OCI-LY3 (cell line): ENCODE measurements at regions not wholly inside any gene's neighbourhood (a gene's known extent, or its start where the extent isn't known, plus 50 kb on each side); places are given as distances from the start of the nearest gene placed in this dataset.

Experiments used
- H2AFZ ChIP-seq: fragments of 200-600, 300-600 bp; shearing (Covaris generic); 2 replicates; pipeline ENCODE4 v1.6.0; 2014; ENCODE audit warnings: antibody characterized with exemption, low read depth, low read length
- H3K27ac ChIP-seq: fragments of 200-600, 300-600 bp; sonication (generic); 2 replicates; pipeline ENCODE4 v1.5.1; 2014; ENCODE audit warnings: mild to moderate bottlenecking, low read length, moderate library complexity, mixed read lengths
- H3K27me3 ChIP-seq: fragments of 200-600, 300-600 bp; sonication (generic); 2 replicates; pipeline ENCODE4 v1.6.1; 2014; ENCODE audit warnings: low read depth, low read length, mixed read lengths
- H3K36me3 ChIP-seq: fragments of 200-600, 300-600 bp; sonication (generic); replicated peaks from 2 replicates; pipeline ENCODE3; 2014; ENCODE audit warnings: low read depth, low read length, mixed read lengths
- H3K4me1 ChIP-seq: fragments of 300-600, 200-600 bp; sonication (generic); 2 replicates; pipeline ENCODE4 v1.6.1; 2014; ENCODE audit warnings: low read length, mixed read lengths
- H3K4me2 ChIP-seq: fragments of 200-600, 300-600 bp; sonication (generic); 2 replicates; pipeline ENCODE4 v1.6.1; 2014; ENCODE audit warnings: low read length, mixed read lengths
- H3K4me3 ChIP-seq: fragments of 300-600, 200-600 bp; sonication (generic); 2 replicates; pipeline ENCODE4 v1.5.1; 2014; ENCODE audit warnings: antibody characterized with exemption, mild to moderate bottlenecking, low read length, moderate library complexity
- H3K79me2 ChIP-seq: fragments of 300-600, 200-600 bp; shearing (Covaris generic); 2 replicates; pipeline ENCODE4 v1.6.1; 2014; ENCODE audit warnings: mild to moderate bottlenecking, low read length, mixed read lengths
- H3K9ac ChIP-seq: fragments of 300-600, 200-600 bp; shearing (Covaris generic); 2 replicates; pipeline ENCODE4 v1.6.0; 2014; ENCODE audit warnings: mild to moderate bottlenecking, low read length, moderate library complexity
- H3K9me3 ChIP-seq: fragments of 200-600, 300-600 bp; shearing (Covaris generic); 2 replicates; pipeline ENCODE4 v1.6.1; 2014; ENCODE audit warnings: low read length, mixed read lengths; ENCODE audit not compliant: insufficient read depth
- H4K20me1 ChIP-seq: fragments of 200-600, 300-600 bp; sonication (generic); 2 replicates; pipeline ENCODE4 v1.6.1; 2016; ENCODE audit warnings: low read length, mixed read lengths; ENCODE audit not compliant: insufficient read depth
- CTCF ChIP-seq: fragments of 200-600, 300-600 bp; sonication (generic); IDR thresholded peaks from 2 replicates; pipeline ENCODE4 v1.5.1; 2014; ENCODE audit warnings: antibody characterized with exemption, low read length, low read depth
- EZH2phosphoT487 ChIP-seq: fragments of 200-600 bp; shearing (Covaris generic); IDR thresholded peaks from 2 replicates; pipeline ENCODE4 v1.6.1; 2018; ENCODE audit warnings: antibody characterized with exemption, mixed run types, low read depth

GRCh38 chr10:4517746-4518145 is 308.3 kb upstream of the AKR1E2 start:
- Histone ChIP-seq H3K27me3 (peaks cover 13% of the 10 kb centered on the region; the same call in 1 of the 2 replicates), H3K27ac (no peak overlapping the region), H3K9me3 (no peaks in the 10 kb centered on the region), H4K20me1 (no peaks in the 10 kb centered on the region), H3K36me3 (no peaks in the 10 kb centered on the region), H3K79me2 (no peaks in the 10 kb centered on the region), H3K4me1 (peaks cover 52% of the 10 kb centered on the region), H2AFZ (no peak overlapping the region), H3K9ac (no peak overlapping the region), H3K4me2 (no peak overlapping the region), H3K4me3 (no peak overlapping the region)
- no peak for TF ChIP-seq EZH2phosphoT487
- TF ChIP-seq CTCF = no peak

GRCh38 chr10:4515721-4516120 is 310.3 kb upstream of the AKR1E2 start:
- peak overlapping the region; percentile 93 for H3K4me2 ChIP-seq
- H3K4me3 ChIP-seq = peak overlapping the region; percentile 77
- H3K36me3 ChIP-seq = no peaks in the 10 kb centered on the region
- no peaks in the 10 kb centered on the region for H4K20me1 ChIP-seq
- H3K79me2 ChIP-seq = no peaks in the 10 kb centered on the region
- no peaks in the 10 kb centered on the region for H3K9me3 ChIP-seq
- peaks cover 6% of the 10 kb centered on the region; the same call in 1 of the 2 replicates for H3K27me3 ChIP-seq
- H3K27ac ChIP-seq = peak overlapping the region; percentile 90
- TF ChIP-seq CTCF (no peak), EZH2phosphoT487 (no peak)
- H3K4me1 ChIP-seq = peaks cover 45% of the 10 kb centered on the region
- H3K9ac ChIP-seq = peak overlapping the region; percentile 72
- H2AFZ ChIP-seq = 0 out of 2 replicates have a peak overlapping the region, but pooled peaks have one; percentile 27

GRCh38 chr10:4514445-4515108 is 311.4 kb upstream of the AKR1E2 start:
- TF ChIP-seq CTCF (no peak), EZH2phosphoT487 (no peak)
- Histone ChIP-seq H3K4me3 (peak overlapping the region; percentile 77), H3K27me3 (peaks cover 4% of the 10 kb centered on the region; the same call in 1 of the 2 replicates), H3K9ac (peak overlapping the region; percentile 72), H3K27ac (peak overlapping the region; percentile 90), H3K79me2 (no peaks in the 10 kb centered on the region), H3K4me1 (peaks cover 45% of the 10 kb centered on the region), H3K4me2 (peak overlapping the region; percentile 93), H4K20me1 (no peaks in the 10 kb centered on the region), H2AFZ (no peak overlapping the region), H3K36me3 (no peaks in the 10 kb centered on the region), H3K9me3 (no peaks in the 10 kb centered on the region)

- H3K4me3 ChIP-seq = no peak overlapping the region
- peak overlapping the region; percentile 27; the same call in 1 of the 2 replicates for H3K9ac ChIP-seq
- no peaks in the 10 kb centered on the region for H4K20me1 ChIP-seq
- no peak overlapping the region for H3K27ac ChIP-seq
- H3K4me2 ChIP-seq = peak overlapping the region; percentile 38
- peaks cover 45% of the 10 kb centered on the region for H3K4me1 ChIP-seq
- H3K79me2 ChIP-seq = no peaks in the 10 kb centered on the region
- no peaks in the 10 kb centered on the region for H3K27me3 ChIP-seq
- TF ChIP-seq EZH2phosphoT487 (no peak), CTCF (peak; percentile 65)
- no peak overlapping the region; the same call in 1 of the 2 replicates for H2AFZ ChIP-seq
- no peaks in the 10 kb centered on the region for H3K36me3 ChIP-seq
- no peaks in the 10 kb centered on the region for H3K9me3 ChIP-seq
Observed at GRCh38 chr10:4512671-4513240, 313.3 kb upstream of the AKR1E2 start.
